GM19452 (cell line): ENCODE measurements at regions not wholly inside any gene's neighbourhood (a gene's known extent, or its start where the extent isn't known, plus 50 kb on each side); places are given as distances from the start of the nearest gene placed in this dataset.

Experiments used
- ATAC-seq: cut with Tn5 transposase; IDR thresholded peaks from one replicate; pipeline ENCODE4 v1.9.1; 2021; ENCODE audit not compliant: unreplicated experiment

DNA sequence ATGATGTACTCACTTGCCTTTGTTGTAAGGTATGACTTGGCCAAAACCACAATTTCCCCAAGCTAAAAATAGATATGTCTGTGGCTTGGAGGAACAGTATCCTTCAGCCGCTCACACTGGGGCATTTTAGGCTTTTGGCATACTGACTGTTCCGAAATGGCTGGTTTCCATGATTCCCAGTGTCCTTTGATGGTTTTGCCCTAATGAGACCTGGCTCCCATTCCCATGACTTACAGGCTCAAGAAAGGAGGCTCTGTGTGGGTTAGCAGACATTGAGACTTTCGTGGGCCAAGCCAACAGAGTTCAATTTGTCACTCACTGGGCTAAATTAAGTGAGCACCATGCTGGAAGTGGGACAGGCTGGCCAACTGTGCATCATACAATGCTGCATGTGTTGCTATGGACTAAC is 150.6 kb downstream of the CEP135 start:
- ATAC-seq = no peak

DNA sequence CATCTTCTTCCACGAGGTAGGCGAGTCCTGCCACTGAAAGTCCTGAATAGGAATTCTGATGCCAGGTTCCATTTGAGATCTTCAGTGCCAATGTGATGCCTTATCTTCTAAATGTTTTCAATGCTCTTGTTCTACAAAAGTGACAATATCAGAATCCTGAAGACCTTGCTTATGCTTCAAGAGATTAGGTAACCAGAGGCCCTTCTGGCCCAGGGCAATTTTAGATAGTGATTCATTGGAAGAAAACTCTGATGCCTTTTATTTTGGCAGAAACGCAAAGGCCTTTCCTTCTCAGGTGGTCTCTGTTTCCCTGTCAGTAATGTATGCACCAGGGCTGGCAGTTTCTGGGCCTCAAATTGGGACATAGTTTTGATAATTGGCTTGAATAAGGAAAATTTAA is 144.8 kb downstream of the CEP135 start:
- ATAC-seq = no peak

DNA sequence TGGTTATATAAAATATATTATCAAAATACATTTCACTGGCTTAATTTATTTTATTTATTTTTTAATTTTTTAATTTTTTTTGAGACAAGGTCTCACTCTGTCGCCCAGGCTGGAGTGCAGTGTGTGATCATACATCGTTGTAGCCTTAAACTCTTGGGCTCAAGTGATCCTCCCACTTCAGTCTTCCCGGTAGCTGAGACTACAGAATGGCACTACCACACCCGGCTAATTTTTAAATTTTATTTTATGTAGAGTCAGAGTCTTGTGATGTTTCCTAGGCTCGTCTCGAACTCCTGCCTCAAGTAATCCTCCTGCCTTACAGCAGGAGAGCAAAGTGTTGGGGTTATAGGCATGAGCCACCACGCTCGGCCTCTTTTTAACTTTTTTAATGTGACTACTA is 143.8 kb downstream of the CEP135 start:
- no peak for ATAC-seq

DNA sequence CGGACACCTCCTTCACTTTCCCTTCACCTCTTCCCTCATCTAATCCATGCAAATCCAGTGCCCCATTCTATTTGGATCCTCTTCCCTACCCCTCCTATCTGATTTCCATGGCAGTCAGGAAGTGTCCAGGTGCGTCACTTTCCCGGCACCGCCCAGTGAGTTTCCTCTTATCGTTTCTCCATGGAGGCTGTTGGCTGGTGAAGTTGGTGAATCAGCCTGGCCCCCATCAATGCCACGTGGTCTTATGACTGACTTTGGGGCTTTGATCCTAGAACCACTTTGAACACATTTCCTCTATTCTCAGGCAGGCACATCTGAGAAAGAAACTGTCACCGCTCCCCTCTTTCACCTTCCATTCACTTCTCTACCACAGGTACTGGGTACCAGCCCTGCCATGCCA is 137.8 kb downstream of the CEP135 start:
- ATAC-seq = no peak

DNA sequence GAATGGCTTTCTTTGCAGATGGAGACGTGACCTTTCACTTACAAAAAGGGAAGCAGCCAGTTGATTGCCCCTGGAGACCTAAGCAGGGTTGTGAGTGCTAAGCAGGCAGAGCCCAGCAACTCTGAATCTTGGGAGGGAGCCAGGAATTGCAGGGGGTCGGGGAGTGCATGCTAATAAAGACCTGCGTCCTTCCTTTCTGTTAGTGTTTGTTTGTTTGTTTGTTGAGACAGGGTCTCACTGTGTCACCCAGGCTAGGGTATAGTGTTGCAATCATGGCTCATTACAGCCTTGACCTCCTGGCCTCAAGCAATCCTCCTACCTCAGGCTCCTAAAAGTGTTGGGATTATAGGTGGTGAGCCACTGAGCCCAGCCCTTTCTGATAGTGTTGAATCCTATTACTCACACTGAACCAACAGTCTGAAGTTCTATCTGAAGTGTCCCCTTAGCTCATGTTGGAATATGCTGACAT is 137.4 kb downstream of the CEP135 start:
- ATAC-seq = no peak

DNA sequence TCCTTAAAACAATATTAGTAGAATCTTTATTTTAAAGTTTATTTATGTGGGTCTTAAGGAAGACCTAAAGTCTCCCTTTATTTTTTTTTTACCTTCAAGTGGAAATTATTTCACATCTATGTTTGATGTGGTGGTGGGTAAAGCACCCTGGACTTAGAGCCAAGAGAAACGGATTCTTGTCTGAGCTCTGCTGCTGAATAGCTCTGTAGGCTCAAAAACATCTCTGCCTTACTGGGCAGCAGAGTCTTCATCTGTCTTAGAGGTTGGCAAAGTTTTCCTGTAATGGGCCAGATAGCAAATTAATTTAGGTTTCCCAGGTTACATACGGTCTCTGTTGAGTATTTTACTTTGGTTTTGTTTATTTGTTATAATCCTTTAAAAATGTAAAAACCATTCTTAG is 136.5 kb downstream of the CEP135 start:
- no peak for ATAC-seq

DNA sequence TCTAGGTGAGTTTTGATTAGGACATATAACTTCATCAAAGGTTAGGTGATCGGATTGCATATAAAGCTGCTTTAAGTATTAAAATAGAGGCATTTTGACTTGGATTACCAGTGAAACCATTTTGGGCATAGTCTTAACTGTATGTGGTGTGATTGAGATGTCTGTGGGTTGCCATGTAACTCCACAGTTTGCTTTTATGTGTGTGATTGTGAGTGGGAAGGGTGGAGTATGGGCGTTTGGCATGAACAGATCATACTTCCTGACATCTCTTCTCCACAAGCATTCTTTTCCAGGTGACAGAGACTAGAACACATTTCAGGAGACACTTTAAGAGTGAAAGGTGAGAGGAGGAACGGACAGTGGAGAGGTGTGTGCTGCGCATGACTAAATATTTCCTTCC is 136.1 kb downstream of the CEP135 start:
- ATAC-seq = no peak
